Heart right ventricle (tissue), 16 donors: ENCODE measurements at regions not wholly inside any gene's neighbourhood (a gene's known extent, or its start where the extent isn't known, plus 50 kb on each side); places are given as distances from the start of the nearest gene placed in this dataset.

ENCODE experiments used
- ATAC-seq, 8 donors: fragments of 200-7000 bp; cut with Tn5 transposase; one replicate each; pipeline ENCODE4 v1.9.1; 2020; ENCODE audit warnings: mild to moderate bottlenecking in 8 of 8, moderate library complexity in 8 of 8, moderate number of reproducible peaks in 1 of 8
- DNase-seq, 2 donors: peaks; one replicate each; pipeline ENCODE4 v3.0.0-alpha.2; 2020
- H3K27ac ChIP-seq, 10 donors: fragments of 200-600 bp; sonication (generic) in 2 of 10; one replicate each; pipeline versions ENCODE4 v1.5.0 to v1.8.0; 2020 to 2022; ENCODE audit warnings: mild to moderate bottlenecking in 3 of 10
- H3K27me3 ChIP-seq, 7 donors: fragments of 200-600 bp; one replicate each; pipeline ENCODE4 v1.8.0; 2021 to 2022; ENCODE audit warnings: mild to moderate bottlenecking in 2 of 7
- H3K36me3 ChIP-seq, 9 donors: fragments of 200-600 bp; sonication (generic) in 1 of 9; one replicate each; pipeline versions ENCODE4 v1.5.0 to v1.8.0; 2020 to 2022; ENCODE audit warnings: mild to moderate bottlenecking in 2 of 9
- H3K4me1 ChIP-seq, 9 donors: fragments of 200-600 bp; sonication (generic) in 1 of 9; one replicate each; pipeline versions ENCODE4 v1.5.0 to v1.8.0; 2020 to 2022; ENCODE audit warnings: mild to moderate bottlenecking in 4 of 9
- H3K4me3 ChIP-seq, 10 donors: fragments of 200-600 bp; sonication (generic) in 2 of 10; one replicate each; pipeline versions ENCODE4 v1.5.0 to v1.8.0; 2020 to 2022; ENCODE audit warnings: mild to moderate bottlenecking in 7 of 10, moderate library complexity in 2 of 10
- H3K9me3 ChIP-seq, 11 donors: fragments of 200-600 bp in 10 of 11; sonication (generic) in 2 of 11; one replicate each; pipeline versions ENCODE4 v1.5.0 to v1.8.0; 2013 to 2022; ENCODE audit warnings: mild to moderate bottlenecking in 2 of 11, control low read depth in 1 of 11, moderate library complexity in 1 of 11
- CTCF ChIP-seq, 9 donors: fragments of 200-600 bp; sonication (generic) in 2 of 9; IDR thresholded peaks; one replicate each; pipeline versions ENCODE4 v1.5.0 to v1.8.0; 2021 to 2022; ENCODE audit warnings: antibody characterized with exemption in 9 of 9, mild to moderate bottlenecking in 5 of 9, moderate library complexity in 1 of 9
- WGBS, 2 donors: extraction: QIAGEN DNeasy Blood & Tissue Kit; methylation state at CpG; one replicate each; pipeline ENCODE4 v1.1.7; 2013; ENCODE audit warnings: inconsistent platforms in 1 of 2; 5-methylcytosine and 5-hydroxymethylcytosine counted together
- intact Hi-C, 10 donors: fragments of 100-400 bp; cut with DNase I; formaldehyde crosslinking; loops; one replicate each; pipeline versions ENCODE4 v1.11.1 to v1.14.2; 2022
- donor health status: Arrhythmogenic right ventricular cardiomyopathy.
- donor health status: ischemic (EF 13 %, LVEDD 7.1; RV severe dilation, severe dysfunction).
- donor health status: healthy with polysubstance abuse.
- donor health status: DM: no; HTN: yes; CAD: no.
- donor health status: DM: no; HTN: no; CAD: no.
- donor health status: ischemic (EF 25% LVEDD 6.9; RV normal size, moderate dysfunction).
- donor health status: ischemic (EF 25% LVEDD 5.7; RV mildly dilated, moderate dysfunction).
- donor health status: healthy.
- donor health status: DM: yes; HTN: yes; CAD: no.
- donor health status: Ischemic cardiomyopathy.
- donor health status: ischemic (EF 35%, LVEDD 5.7; RV mildly dilated, moderate dysfunction).
- donor health status: nonischemic (EF 11% LVEDD 7.7; RV severe dilation, severe dysfunction).
- donor health status: DM: yes; HTN: yes; CAD: no.
- donor health status: PGD.
- donor health status: ischemic (EF 29% LVEDD 5.4; RV normal size, mild dysfunction).
- donor health status: nonischemic (EF 23%, LVEDD 6.1; RV moderate dilation, normal function).

GRCh38 chr11:97028836-97029406 is 639.1 kb downstream of the JRKL start:
- ATAC-seq (no peak), DNase-seq (no peak)
- Histone ChIP-seq H3K9me3 (peaks cover 0 to 18% (median 6%) of the 10 kb centered on the region in 11 donors), H3K4me1 (no peaks in the 10 kb centered on the region), H3K27ac (no peak overlapping the region), H3K36me3 (no peaks in the 10 kb centered on the region), H3K4me3 (no peak overlapping the region), H3K27me3 (no peaks in the 10 kb centered on the region)
- intact Hi-C loops, result no loop called here
- 95 to 97% methylated on average over 1 of the region's 1 CpG for WGBS, 2 donors
- no peak for TF ChIP-seq CTCF (IDR thresholded peaks at IDR 0.05)

DNA sequence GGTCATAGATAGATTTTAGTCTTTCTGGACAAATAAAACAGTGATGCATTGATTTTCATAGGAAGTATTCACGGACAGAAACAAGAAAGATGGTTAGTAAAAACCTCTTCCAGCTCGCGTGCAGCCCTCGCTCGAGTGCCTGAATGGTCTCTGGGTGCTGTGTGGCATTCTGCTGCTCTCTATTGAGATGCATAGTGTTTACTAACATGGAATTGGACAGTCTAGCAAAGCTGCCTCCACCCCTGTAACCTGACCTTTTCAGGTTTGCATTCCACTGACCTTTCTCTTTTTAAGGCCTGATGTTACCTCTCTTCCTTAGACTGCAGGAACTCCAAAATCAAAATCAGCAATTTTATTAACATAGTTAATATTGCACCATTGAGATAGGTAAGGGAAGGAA is 643.4 kb downstream of the JRKL start:
- Histone ChIP-seq H3K27me3 (no peaks in the 10 kb centered on the region), H3K4me3 (no peak overlapping the region), H3K9me3 (no peaks in the 10 kb centered on the region), H3K36me3 (no peaks in the 10 kb centered on the region), H3K4me1 (no peaks in the 10 kb centered on the region), H3K27ac (no peak overlapping the region)
- no peak for ATAC-seq
- no peak for DNase-seq
- 78 to 81% methylated on average over 5 of the region's 5 CpGs for WGBS, 2 donors
- TF ChIP-seq CTCF (IDR thresholded peaks at IDR 0.05), result no peak
- intact Hi-C loops, result no loop called here

DNA sequence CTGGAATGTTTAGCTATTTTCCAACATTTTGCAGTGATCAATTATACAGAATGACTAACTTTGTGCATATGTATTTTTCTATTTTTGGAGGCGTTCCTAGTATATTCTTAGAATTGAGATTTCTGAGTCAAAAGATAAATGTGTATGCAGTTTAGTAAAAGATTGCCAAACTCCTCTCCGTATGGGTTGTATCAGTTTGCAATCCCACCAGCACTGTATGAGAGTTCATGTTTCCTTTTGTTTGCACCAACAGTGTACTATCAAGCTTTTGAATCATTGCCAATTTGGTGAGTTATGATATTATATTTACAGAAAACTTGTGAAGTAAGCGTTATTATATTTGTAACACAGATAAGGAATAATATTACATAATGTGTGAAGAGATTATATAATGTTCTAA is 658.7 kb downstream of the JRKL start:
- WGBS, 2 donors, result 52 to 60% methylated on average over 3 of the region's 3 CpGs
- DNase-seq (no peak), ATAC-seq (no peak)
- H3K27ac ChIP-seq, result no peak overlapping the region
- no peaks in the 10 kb centered on the region for H3K27me3 ChIP-seq
- H3K9me3 ChIP-seq, result peaks cover 0 to 34% (median 0%) of the 10 kb centered on the region in 11 donors
- no peak for TF ChIP-seq CTCF (IDR thresholded peaks at IDR 0.05)
- no peaks in the 10 kb centered on the region for H3K4me1 ChIP-seq
- H3K36me3 ChIP-seq, result no peaks in the 10 kb centered on the region
- no peak overlapping the region for H3K4me3 ChIP-seq
- intact Hi-C loops, result no loop called here

DNA sequence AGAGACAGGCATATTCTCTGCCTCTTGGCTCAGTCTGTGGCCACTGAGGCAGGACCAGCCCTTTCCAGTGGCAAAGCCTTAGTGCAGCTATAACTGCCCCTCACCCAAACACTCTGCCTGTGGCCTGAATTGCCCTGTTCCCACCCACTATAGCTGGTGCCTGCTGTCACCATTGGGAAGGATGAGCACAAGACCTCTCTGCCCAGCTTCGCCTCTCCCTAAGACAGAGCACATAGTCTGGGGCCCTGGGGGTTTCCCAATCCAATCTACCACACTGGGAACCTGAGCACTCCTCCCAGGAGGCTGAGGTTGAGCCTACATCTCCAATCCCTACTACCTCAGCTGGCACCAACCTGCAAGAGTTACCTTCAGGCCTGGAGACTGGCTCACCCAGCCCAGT is 670.4 kb downstream of the JRKL start:
- Histone ChIP-seq H3K27me3 (no peaks in the 10 kb centered on the region), H3K4me3 (no peak overlapping the region), H3K9me3 (peaks cover 0 to 40% (median 14%) of the 10 kb centered on the region in 11 donors), H3K27ac (no peak overlapping the region), H3K4me1 (no peaks in the 10 kb centered on the region), H3K36me3 (no peaks in the 10 kb centered on the region)
- DNase-seq (no peak), ATAC-seq (no peak)
- TF ChIP-seq CTCF (IDR thresholded peaks at IDR 0.05), result no peak
- 87 to 90% methylated on average over 1 of the region's 1 CpG for WGBS, 2 donors
- intact Hi-C loops, result no loop called here
